ENCODE measurements at regions not wholly inside any gene's neighbourhood (a gene's known extent, or its start where the extent isn't known, plus 50 kb on each side); places are given as distances from the start of the nearest gene placed in this dataset.

GRCh38 chr4:111011458-111011857, 388.6 kb upstream of the PITX2 start:
- TF ChIP-seq, protein P1, sequence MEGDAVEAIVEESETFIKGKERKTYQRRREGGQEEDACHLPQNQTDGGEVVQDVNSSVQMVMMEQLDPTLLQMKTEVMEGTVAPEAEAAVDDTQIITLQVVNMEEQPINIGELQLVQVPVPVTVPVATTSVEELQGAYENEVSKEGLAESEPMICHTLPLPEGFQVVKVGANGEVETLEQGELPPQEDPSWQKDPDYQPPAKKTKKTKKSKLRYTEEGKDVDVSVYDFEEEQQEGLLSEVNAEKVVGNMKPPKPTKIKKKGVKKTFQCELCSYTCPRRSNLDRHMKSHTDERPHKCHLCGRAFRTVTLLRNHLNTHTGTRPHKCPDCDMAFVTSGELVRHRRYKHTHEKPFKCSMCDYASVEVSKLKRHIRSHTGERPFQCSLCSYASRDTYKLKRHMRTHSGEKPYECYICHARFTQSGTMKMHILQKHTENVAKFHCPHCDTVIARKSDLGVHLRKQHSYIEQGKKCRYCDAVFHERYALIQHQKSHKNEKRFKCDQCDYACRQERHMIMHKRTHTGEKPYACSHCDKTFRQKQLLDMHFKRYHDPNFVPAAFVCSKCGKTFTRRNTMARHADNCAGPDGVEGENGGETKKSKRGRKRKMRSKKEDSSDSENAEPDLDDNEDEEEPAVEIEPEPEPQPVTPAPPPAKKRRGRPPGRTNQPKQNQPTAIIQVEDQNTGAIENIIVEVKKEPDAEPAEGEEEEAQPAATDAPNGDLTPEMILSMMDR (IDR thresholded peaks at IDR 0.05): no peak
- TF ChIP-seq POLR2A (IDR thresholded peaks at IDR 0.05): no peak
